HG03558 (cell line): ENCODE measurements at regions not wholly inside any gene's neighbourhood (a gene's known extent, or its start where the extent isn't known, plus 50 kb on each side); places are given as distances from the start of the nearest gene placed in this dataset.
"Not testable (repeated sequence)": the region's sequence is repeated elsewhere in the genome, so short reads cannot be mapped to it uniquely, and the experiment has no call there.

Experiments used
- ATAC-seq: cut with Tn5 transposase; IDR thresholded peaks from one replicate; pipeline ENCODE4 v1.9.1; 2021; ENCODE audit warnings: moderate number of reproducible peaks; ENCODE audit not compliant: unreplicated experiment; ENCODE audit errors: extremely low read depth

- ATAC-seq: no peak
These were observed 477.8 kb upstream of the GCFC2 start for GRCh38 chr2:76188334-76189008.

GRCh38 chr2:76187415-76187814, 476.7 kb upstream of the GCFC2 start:
- ATAC-seq: no peak

- ATAC-seq: no peak
These were observed 470.0 kb upstream of the GCFC2 start for GRCh38 chr2:76180676-76181075.

GRCh38 chr2:76178610-76179009, 467.9 kb upstream of the GCFC2 start:
- no peak for ATAC-seq

- no peak for ATAC-seq
These were observed 464.6 kb upstream of the GCFC2 start for GRCh38 chr2:76175295-76175694.

- ATAC-seq: no peak
These were observed 463.8 kb upstream of the GCFC2 start for GRCh38 chr2:76174505-76174904.

GRCh38 chr2:76173206-76173605, 462.5 kb upstream of the GCFC2 start:
- ATAC-seq: not testable (repeated sequence)

- not testable (repeated sequence) for ATAC-seq
These were observed 461.5 kb upstream of the GCFC2 start for GRCh38 chr2:76172154-76172595.

GRCh38 chr2:76170856-76171255, 460.1 kb upstream of the GCFC2 start:
- ATAC-seq: no peak

GRCh38 chr2:76170009-76170384, 459.3 kb upstream of the GCFC2 start:
- no peak for ATAC-seq

GRCh38 chr2:76169276-76170008, 458.7 kb upstream of the GCFC2 start:
- ATAC-seq: no peak

GRCh38 chr2:76163860-76164259, 453.1 kb upstream of the GCFC2 start:
- ATAC-seq: no peak

GRCh38 chr2:76160670-76161069, 450.0 kb upstream of the GCFC2 start:
- ATAC-seq: no peak

- ATAC-seq: no peak
These were observed 448.4 kb upstream of the GCFC2 start for GRCh38 chr2:76159042-76159648.

- ATAC-seq: no peak
These were observed 446.8 kb upstream of the GCFC2 start for GRCh38 chr2:76157531-76157930.

GRCh38 chr2:76154981-76155380, 444.3 kb upstream of the GCFC2 start:
- no peak for ATAC-seq

GRCh38 chr2:76149846-76150245, 439.1 kb upstream of the GCFC2 start:
- no peak for ATAC-seq

- ATAC-seq: not testable (repeated sequence)
These were observed 428.6 kb upstream of the GCFC2 start for GRCh38 chr2:76139303-76139702.

GRCh38 chr2:76128622-76129021, 417.9 kb upstream of the GCFC2 start:
- ATAC-seq: no peak

- no peak for ATAC-seq
These were observed 409.5 kb upstream of the GCFC2 start for GRCh38 chr2:76120176-76120575.

GRCh38 chr2:76089683-76090082, 379.0 kb upstream of the GCFC2 start:
- ATAC-seq: no peak
